ENCODE measurements at regions not wholly inside any gene's neighbourhood (a gene's known extent, or its start where the extent isn't known, plus 50 kb on each side); places are given as distances from the start of the nearest gene placed in this dataset.

GRCh38 chr7:16951483-16952080 lies 69.8 kb upstream of the AGR3 start:
- WGBS, 2 donors: 42 to 47% methylated on average over 3 of the region's 3 CpGs

GRCh38 chr7:16954321-16954720 lies 72.5 kb upstream of the AGR3 start:
- H3K27me3 ChIP-seq: no peaks in the 10 kb centered on the region
- peaks cover 0 to 18% (median 2%) of the 10 kb centered on the region in 4 donors for H3K4me1 ChIP-seq
- 11 to 27% methylated on average over 3 of the region's 3 CpGs for WGBS, 2 donors
- H3K9me3 ChIP-seq: no peaks in the 10 kb centered on the region
- no peak for DNase-seq (ENCODE audit: low spot score in 2 of 2)
- no peak overlapping the region for H3K27ac ChIP-seq
- TF ChIP-seq EP300 (IDR thresholded peaks at IDR 0.05) (no peak), CTCF (IDR thresholded peaks at IDR 0.05) (no peak), POLR2A (IDR thresholded peaks at IDR 0.05) (no peak)
- no peak overlapping the region for H3K4me3 ChIP-seq
- H3K36me3 ChIP-seq: no peaks in the 10 kb centered on the region

More at GRCh38 chr7:16951483-16952080, 69.8 kb upstream of the AGR3 start:
- H3K36me3 ChIP-seq: no peaks in the 10 kb centered on the region
- H3K4me1 ChIP-seq: peaks cover 0 to 18% (median 2%) of the 10 kb centered on the region in 4 donors
- peak overlapping the region in 3 of 4 donors; percentile 17 to 77 (median 53) for H3K27ac ChIP-seq
- no peak for DNase-seq (ENCODE audit: low spot score in 2 of 2)
- TF ChIP-seq CTCF (IDR thresholded peaks at IDR 0.05) (no peak), EP300 (IDR thresholded peaks at IDR 0.05) (no peak), POLR2A (IDR thresholded peaks at IDR 0.05) (no peak)
- peaks cover 0 to 11% (median 0%) of the 10 kb centered on the region in 4 donors for H3K9me3 ChIP-seq
- peak overlapping the region in 2 of 4 donors; percentile 1 to 32 for H3K4me3 ChIP-seq
- no peaks in the 10 kb centered on the region for H3K27me3 ChIP-seq

GRCh38 chr7:16958724-16959123 lies 76.9 kb upstream of the AGR3 start:
- WGBS, 2 donors: 91 to 95% methylated on average over 1 of the region's 1 CpG
- peaks cover 0 to 21% (median 7%) of the 10 kb centered on the region in 4 donors for H3K4me1 ChIP-seq
- peaks cover 0 to 3% (median 0%) of the 10 kb centered on the region in 4 donors for H3K9me3 ChIP-seq
- H3K27ac ChIP-seq: no peak overlapping the region
- H3K4me3 ChIP-seq: no peak overlapping the region
- DNase-seq (ENCODE audit: low spot score in 2 of 2): no peak
- no peaks in the 10 kb centered on the region for H3K27me3 ChIP-seq
- H3K36me3 ChIP-seq: no peaks in the 10 kb centered on the region
- TF ChIP-seq POLR2A (IDR thresholded peaks at IDR 0.05): no peak
- no peak for TF ChIP-seq CTCF (IDR thresholded peaks at IDR 0.05)
- TF ChIP-seq EP300 (IDR thresholded peaks at IDR 0.05): no peak

- WGBS, 2 donors: 71 to 88% methylated on average over 1 of the region's 1 CpG
- Histone ChIP-seq H3K27ac (no peak overlapping the region), H3K27me3 (no peaks in the 10 kb centered on the region)
These were observed 78.7 kb upstream of the AGR3 start for GRCh38 chr7:16960337-16960965.

More at GRCh38 chr7:16960337-16960965, 78.7 kb upstream of the AGR3 start:
- no peak overlapping the region for H3K4me3 ChIP-seq
- H3K9me3 ChIP-seq: peaks cover 0 to 3% (median 0%) of the 10 kb centered on the region in 4 donors
- DNase-seq (ENCODE audit: low spot score in 2 of 2): no peak
- no peak for TF ChIP-seq CTCF (IDR thresholded peaks at IDR 0.05)
- TF ChIP-seq EP300 (IDR thresholded peaks at IDR 0.05): no peak
- no peak for TF ChIP-seq POLR2A (IDR thresholded peaks at IDR 0.05)
- no peaks in the 10 kb centered on the region for H3K36me3 ChIP-seq
- peaks cover 0 to 12% (median 7%) of the 10 kb centered on the region in 4 donors for H3K4me1 ChIP-seq

All from tibial nerve (tissue), 4 donors.